Colonic mucosa (tissue), 4 donors: ENCODE measurements at regions not wholly inside any gene's neighbourhood (a gene's known extent, or its start where the extent isn't known, plus 50 kb on each side); places are given as distances from the start of the nearest gene placed in this dataset.

ENCODE experiments used
- DNase-seq: peaks from one replicate; pipeline ENCODE4 v3.0.0-alpha.2; 2020
- H3K27ac ChIP-seq: fragments of 200-600 bp; one replicate; pipeline ENCODE4 v1.8.0; 2021
- H3K27me3 ChIP-seq: fragments of 200-600 bp; one replicate; pipeline ENCODE4 v1.8.0; 2021
- H3K36me3 ChIP-seq: fragments of 200-600 bp; one replicate; pipeline ENCODE4 v1.8.0; 2021
- H3K4me1 ChIP-seq: fragments of 200-600 bp; one replicate; pipeline ENCODE4 v1.8.0; 2021; ENCODE audit warnings: mild to moderate bottlenecking
- H3K4me3 ChIP-seq: fragments of 200-600 bp; one replicate; pipeline ENCODE4 v1.8.0; 2021
- H3K9ac ChIP-seq, 2 donors: one replicate each; pipeline ENCODE4 v1.7.0; 2013; ENCODE audit warnings: control low read depth in 2 of 2, low read depth in 2 of 2, low read length in 2 of 2
- H3K9me3 ChIP-seq: fragments of 200-600 bp; one replicate; pipeline ENCODE4 v1.8.0; 2021
- intact Hi-C: fragments of 100-400 bp; cut with DNase I; formaldehyde crosslinking; loops from one replicate; pipeline ENCODE4 v1.14.1; 2022
- TF ChIP-seq, protein P1 (sequence below): fragments of 200-600 bp; IDR thresholded peaks from one replicate; pipeline ENCODE4 v1.8.0; 2022; ENCODE audit warnings: antibody characterized with exemption, mild to moderate bottlenecking
- donor health status: healthy.
- donor health status: DM: no; HTN: no; CAD: no.
- donor health status: DM: no; HTN: no; CAD: no.

DNA sequence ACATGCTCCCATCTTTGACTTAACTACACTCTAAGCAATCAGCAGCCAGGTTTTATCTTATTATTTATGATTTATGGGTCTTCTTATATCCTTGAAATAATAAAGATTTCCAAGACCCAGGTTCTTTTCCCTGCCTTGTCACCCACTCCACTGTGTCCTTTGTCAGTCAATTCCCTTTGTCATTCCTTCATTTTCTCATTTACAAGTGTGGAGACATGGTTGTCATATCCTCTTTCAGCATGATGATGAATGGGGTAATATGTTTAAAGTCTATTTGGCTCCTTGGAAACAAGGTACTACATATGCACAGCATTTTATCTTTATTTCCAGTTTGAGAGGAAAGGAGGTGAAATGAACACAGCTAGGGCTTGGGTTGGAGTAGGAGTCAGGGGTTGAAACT lies 521.8 kb downstream of the LMO7 start:
- intact Hi-C loops: no loop called here
- DNase-seq: no peak
- TF ChIP-seq, protein P1, sequence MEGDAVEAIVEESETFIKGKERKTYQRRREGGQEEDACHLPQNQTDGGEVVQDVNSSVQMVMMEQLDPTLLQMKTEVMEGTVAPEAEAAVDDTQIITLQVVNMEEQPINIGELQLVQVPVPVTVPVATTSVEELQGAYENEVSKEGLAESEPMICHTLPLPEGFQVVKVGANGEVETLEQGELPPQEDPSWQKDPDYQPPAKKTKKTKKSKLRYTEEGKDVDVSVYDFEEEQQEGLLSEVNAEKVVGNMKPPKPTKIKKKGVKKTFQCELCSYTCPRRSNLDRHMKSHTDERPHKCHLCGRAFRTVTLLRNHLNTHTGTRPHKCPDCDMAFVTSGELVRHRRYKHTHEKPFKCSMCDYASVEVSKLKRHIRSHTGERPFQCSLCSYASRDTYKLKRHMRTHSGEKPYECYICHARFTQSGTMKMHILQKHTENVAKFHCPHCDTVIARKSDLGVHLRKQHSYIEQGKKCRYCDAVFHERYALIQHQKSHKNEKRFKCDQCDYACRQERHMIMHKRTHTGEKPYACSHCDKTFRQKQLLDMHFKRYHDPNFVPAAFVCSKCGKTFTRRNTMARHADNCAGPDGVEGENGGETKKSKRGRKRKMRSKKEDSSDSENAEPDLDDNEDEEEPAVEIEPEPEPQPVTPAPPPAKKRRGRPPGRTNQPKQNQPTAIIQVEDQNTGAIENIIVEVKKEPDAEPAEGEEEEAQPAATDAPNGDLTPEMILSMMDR: no peak

DNA sequence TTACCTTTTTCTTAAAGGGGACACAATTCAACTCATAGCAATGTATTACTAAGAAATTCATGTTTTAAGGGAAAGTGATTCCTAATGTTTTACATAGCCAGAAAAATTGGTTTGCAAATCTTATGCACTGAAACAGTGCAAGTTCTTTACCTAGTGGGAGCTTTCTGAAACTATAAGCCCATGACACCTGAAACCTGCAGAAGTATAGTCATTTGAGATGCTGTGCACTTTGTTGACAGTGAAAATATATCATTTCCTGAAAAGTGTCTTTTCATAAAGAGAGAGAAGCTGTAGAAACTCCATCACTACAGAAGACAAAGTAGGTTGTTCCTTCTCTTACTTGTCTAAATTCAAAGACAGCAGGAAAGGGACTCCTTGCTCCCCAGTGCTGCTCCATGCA lies 517.1 kb downstream of the LMO7 start:
- no peaks in the 10 kb centered on the region for H3K27me3 ChIP-seq
- no peaks in the 10 kb centered on the region for H3K36me3 ChIP-seq
- H3K27ac ChIP-seq: no peak overlapping the region
- no peak overlapping the region for H3K4me3 ChIP-seq
- no peaks in the 10 kb centered on the region for H3K4me1 ChIP-seq
- no peak overlapping the region for H3K9ac ChIP-seq
- DNase-seq: no peak
- intact Hi-C loops: no loop called here
- TF ChIP-seq, protein P1: no peak
- no peaks in the 10 kb centered on the region for H3K9me3 ChIP-seq

More for the DNA sequence above, 521.8 kb downstream of the LMO7 start:
- Histone ChIP-seq H3K4me3 (no peak overlapping the region), H3K27me3 (no peaks in the 10 kb centered on the region), H3K27ac (no peak overlapping the region), H3K4me1 (no peaks in the 10 kb centered on the region), H3K9me3 (no peaks in the 10 kb centered on the region), H3K36me3 (no peaks in the 10 kb centered on the region), H3K9ac (no peak overlapping the region)

DNA sequence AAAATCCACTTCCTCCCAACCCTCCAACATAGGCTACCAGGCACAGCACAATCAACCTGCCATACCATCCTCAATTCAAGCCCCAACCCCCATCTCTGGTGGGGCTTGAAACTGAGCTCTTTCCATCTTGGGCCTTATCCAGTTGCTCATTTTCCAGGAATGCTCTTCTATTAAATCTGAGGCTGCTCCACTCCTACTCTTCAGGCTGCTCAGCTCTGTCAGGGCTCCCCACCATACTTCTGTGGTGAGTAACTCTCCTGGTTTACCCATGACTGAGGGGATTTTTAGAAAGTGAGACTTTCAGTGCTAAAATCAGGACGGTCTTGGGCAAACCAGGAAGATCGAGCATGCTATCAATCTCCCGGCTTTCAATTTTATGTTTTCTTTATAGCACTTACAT lies 512.8 kb downstream of the LMO7 start:
- intact Hi-C loops: no loop called here
- DNase-seq: no peak
- no peak overlapping the region for H3K9ac ChIP-seq
- TF ChIP-seq, protein P1: no peak
- H3K27ac ChIP-seq: no peak overlapping the region
- H3K27me3 ChIP-seq: no peaks in the 10 kb centered on the region
- no peak overlapping the region for H3K4me3 ChIP-seq
- no peaks in the 10 kb centered on the region for H3K9me3 ChIP-seq
- no peaks in the 10 kb centered on the region for H3K36me3 ChIP-seq
- H3K4me1 ChIP-seq: no peaks in the 10 kb centered on the region

DNA sequence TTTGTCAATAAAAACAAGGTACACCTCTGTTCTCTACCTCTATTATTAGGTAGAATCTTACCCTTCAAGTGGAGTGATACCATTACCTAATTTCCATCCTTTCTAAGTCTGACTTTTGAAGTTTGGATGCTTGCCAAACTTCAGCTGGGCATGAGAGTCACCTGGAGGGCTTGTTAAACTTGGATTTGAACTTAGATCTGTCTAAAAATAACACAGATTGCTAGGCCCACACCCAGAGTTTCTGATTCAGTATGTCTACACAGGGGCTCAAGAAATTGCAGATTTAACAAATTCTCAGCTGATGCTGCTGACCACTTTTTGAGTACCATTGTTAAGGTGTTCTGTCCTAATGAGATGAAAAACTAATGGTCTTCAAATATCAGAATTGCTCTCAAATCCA lies 512.2 kb downstream of the LMO7 start:
- Histone ChIP-seq H3K27me3 (no peaks in the 10 kb centered on the region), H3K9me3 (no peaks in the 10 kb centered on the region), H3K9ac (no peak overlapping the region), H3K4me1 (no peaks in the 10 kb centered on the region), H3K4me3 (no peak overlapping the region), H3K27ac (no peak overlapping the region), H3K36me3 (no peaks in the 10 kb centered on the region)
- no peak for DNase-seq
- TF ChIP-seq, protein P1: no peak
- intact Hi-C loops: no loop called here

DNA sequence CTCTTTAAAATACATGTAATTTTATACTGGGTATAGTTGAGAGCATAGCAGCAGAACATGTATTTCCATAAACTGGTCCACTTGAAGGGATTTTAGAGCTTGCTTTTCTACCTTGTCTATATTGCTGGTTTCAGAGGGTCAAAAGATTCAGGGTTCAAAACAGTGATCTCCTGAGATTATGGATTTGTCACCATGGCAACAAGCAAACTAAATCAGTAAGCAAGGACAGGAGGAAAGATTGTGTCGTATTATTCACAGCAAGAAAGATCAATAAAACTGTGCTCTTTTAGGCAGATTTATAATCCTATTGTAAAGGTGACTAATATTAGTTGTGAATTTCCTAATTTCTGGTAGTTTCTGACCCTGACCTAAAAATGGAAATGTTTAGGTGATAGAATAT lies 496.4 kb downstream of the LMO7 start:
- Histone ChIP-seq H3K9ac (no peak overlapping the region), H3K27me3 (no peaks in the 10 kb centered on the region), H3K27ac (no peak overlapping the region), H3K4me3 (no peak overlapping the region), H3K9me3 (no peaks in the 10 kb centered on the region), H3K4me1 (no peaks in the 10 kb centered on the region), H3K36me3 (no peaks in the 10 kb centered on the region)
- DNase-seq: no peak
- TF ChIP-seq, protein P1: no peak
- intact Hi-C loops: no loop called here

DNA sequence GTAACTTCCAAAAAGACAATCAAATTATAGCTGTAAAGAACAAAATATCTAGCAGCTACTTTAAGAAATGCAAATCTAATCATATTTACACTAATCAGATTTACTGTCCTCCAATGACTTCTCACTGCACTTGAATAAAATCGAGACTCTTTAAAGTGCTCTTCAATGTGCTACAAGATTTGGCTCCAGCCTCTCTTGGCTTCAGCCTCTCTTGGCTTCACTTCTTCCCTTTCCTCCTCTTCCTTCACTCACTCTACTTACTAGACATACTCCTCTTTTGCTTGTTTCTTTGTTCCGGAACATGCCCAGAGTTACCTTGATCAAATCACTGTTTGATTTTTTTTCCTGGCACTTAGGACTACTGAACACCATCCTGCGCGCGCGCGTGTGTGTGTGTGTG lies 495.4 kb downstream of the LMO7 start:
- Histone ChIP-seq H3K9ac (no peak overlapping the region), H3K36me3 (no peaks in the 10 kb centered on the region), H3K4me3 (no peak overlapping the region), H3K27ac (no peak overlapping the region), H3K4me1 (no peaks in the 10 kb centered on the region), H3K27me3 (no peaks in the 10 kb centered on the region), H3K9me3 (no peaks in the 10 kb centered on the region)
- intact Hi-C loops: no loop called here
- no peak for DNase-seq
- TF ChIP-seq, protein P1: no peak
